PC-3 (cell line): ENCODE measurements at regions not wholly inside any gene's neighbourhood (a gene's known extent, or its start where the extent isn't known, plus 50 kb on each side); places are given as distances from the start of the nearest gene placed in this dataset.

Source experiments
- CTCF ChIP-seq: fragments of 300-600 bp; sonication (generic); conservative IDR thresholded peaks from 2 replicates; pipeline ENCODE4 v1.5.1; 2017; ENCODE audit warnings: antibody characterized with exemption, low read depth, mild to moderate bottlenecking, low read length
- EZH2 ChIP-seq: fragments of 300-600 bp; sonication (generic); IDR thresholded peaks from one replicate; pipeline ENCODE4 v1.6.1; 2017; ENCODE audit warnings: antibody characterized with exemption, mild to moderate bottlenecking, low read length; ENCODE audit not compliant: unreplicated experiment

GRCh38 chr5:106392766-106393165 lies 1278.0 kb downstream of the EFNA5 start:
- TF ChIP-seq CTCF (no peak), EZH2 (no peak)
